ENCODE measurements at regions not wholly inside any gene's neighbourhood (a gene's known extent, or its start where the extent isn't known, plus 50 kb on each side); places are given as distances from the start of the nearest gene placed in this dataset.

- Histone ChIP-seq H3K9ac (ENCODE audit: insufficient read depth in 1 of 2, low read depth in 2 of 2, low read length in 2 of 2) (no peak overlapping the region), H3K4me3 (no peak overlapping the region), H3K36me3 (ENCODE audit: control insufficient read depth, insufficient read depth, low read length) (no peaks in the 10 kb centered on the region), H3K4me1 (replicated peaks in 1 of 2; ENCODE audit: control insufficient read depth in 2 of 2, insufficient read depth in 2 of 2, low read length in 2 of 2) (no peaks in the 10 kb centered on the region), H4K20me1 (replicated peaks; ENCODE audit: control insufficient read depth, insufficient read depth, low read length) (no peaks in the 10 kb centered on the region), H3K9me3 (replicated peaks; ENCODE audit: control insufficient read depth, insufficient read depth, low read depth, low read length) (no peaks in the 10 kb centered on the region), H3K79me2 (ENCODE audit: control insufficient read depth, insufficient read depth, low read length) (no peaks in the 10 kb centered on the region), H3K9me1 (ENCODE audit: control insufficient read depth, insufficient read depth, low read length) (no peaks in the 10 kb centered on the region), H2AFZ (ENCODE audit: low read depth, low read length) (no peak overlapping the region), H3K27me3 (ENCODE audit: control insufficient read depth in 2 of 2, insufficient read depth in 2 of 2, low read length in 2 of 2) (no peaks in the 10 kb centered on the region), H3K27ac (ENCODE audit: extremely low read depth, low read depth, low read length) (no peak overlapping the region), H3K4me2 (ENCODE audit: insufficient read depth, low read length) (no peak overlapping the region)
- in situ Hi-C loops (cut with MboI), result no loop called here
- DNase-seq (ENCODE audit: extremely low read depth in 1 of 4, low spot score in 3 of 4) (no peak), FAIRE-seq (no peak), ATAC-seq (no peak)
- WGBS (ENCODE audit: insufficient coverage, low coverage, missing lambda C conversion rate), result 0% methylated on average over 2 of the region's 2 CpGs
- ChIA-PET CTCF (ENCODE audit: low intra/inter-chr PET ratio) (no interaction called here), POLR2A (no interaction called here)
- intact Hi-C loops (cut with micrococcal nuclease), result no loop called here
- no peak for TF ChIP-seq POLR2AphosphoS2 (IDR thresholded peaks at IDR 0.05; ENCODE audit: low read length)
- no peak for TF ChIP-seq CREB3 (tag; conservative IDR thresholded peaks at IDR 0.05; ENCODE audit: low read depth)
- no peak for TF ChIP-seq PRDM10 (IDR thresholded peaks at IDR 0.05; ENCODE audit: partially characterized antibody)
- TF ChIP-seq SAFB2 (IDR thresholded peaks at IDR 0.05; ENCODE audit: borderline replicate concordance, low read depth, low read length, severe bottlenecking), result no peak
- no TSS peak for BruUV-seq (replicated peaks)
Measured at GRCh38 chr20:18977441-18977840, 163.9 kb downstream of the SCP2D1 start.
